Common myeloid progenitor, CD34-positive (primary cell): ENCODE measurements at regions not wholly inside any gene's neighbourhood (a gene's known extent, or its start where the extent isn't known, plus 50 kb on each side); places are given as distances from the start of the nearest gene placed in this dataset.
A peak's percentile ranks its signal among the peaks of the same experiment; 100 is the strongest.

Experiments
- CTCF ChIA-PET: fragments of 350-600 bp; sonication (Branson Sonifier 250); formaldehyde crosslinking; loops from one replicate; lab custom pipeline; 2021; ENCODE audit warnings: antibody characterized with exemption; lab: Charles Lee
- POLR2A ChIA-PET: fragments of 350-600 bp; sonication (Branson Sonifier 250); formaldehyde crosslinking; loops from one replicate; lab custom pipeline; 2021; ENCODE audit warnings: antibody characterized with exemption; lab: Charles Lee
- DNase-seq, 3 donors: peaks; one replicate each; pipeline versions ENCODE4 v3.0.0 to v3.0.0-alpha.2; 2013
- H3K27ac ChIP-seq, 2 experiments: 1 replicate in 1 of 2; 2 replicates in 1 of 2; pipeline ENCODE4 v1.7.0; 2013; ENCODE audit warnings: inconsistent platforms in 2 of 2, low read length in 2 of 2, mild to moderate bottlenecking in 2 of 2, low read depth in 1 of 2, moderate library complexity in 1 of 2; ENCODE audit not compliant: severe bottlenecking in 2 of 2, insufficient read depth in 1 of 2, poor library complexity in 1 of 2
- H3K27me3 ChIP-seq, 5 experiments: replicated peaks in 2 of 5; 1 replicate in 3 of 5; 2 replicates in 2 of 5; pipeline versions ENCODE4 v1.6.1 to v1.7.0; 2013; ENCODE audit warnings: low read length in 4 of 5, mild to moderate bottlenecking in 2 of 5, moderate library complexity in 2 of 5, inconsistent platforms in 1 of 5; ENCODE audit not compliant: insufficient read depth in 5 of 5, control insufficient read depth in 4 of 5
- H3K36me3 ChIP-seq, 4 experiments: 1 replicate in 2 of 4; 2 replicates in 2 of 4; pipeline versions ENCODE4 v1.6.1 to v1.7.0; 2013; ENCODE audit warnings: low read length in 3 of 4, control low read depth in 1 of 4, mild to moderate bottlenecking in 1 of 4; ENCODE audit not compliant: control insufficient read depth in 4 of 4, insufficient read depth in 4 of 4
- H3K4me1 ChIP-seq, 4 experiments: 1 replicate in 3 of 4; 2 replicates in 1 of 4; pipeline versions ENCODE4 v1.6.1 to v1.7.1; 2013; ENCODE audit warnings: low read length in 3 of 4, mild to moderate bottlenecking in 3 of 4, control low read depth in 1 of 4, inconsistent platforms in 1 of 4, moderate library complexity in 1 of 4; ENCODE audit not compliant: control insufficient read depth in 4 of 4, insufficient read depth in 4 of 4; ENCODE audit errors: control extremely low read depth in 1 of 4
- H3K4me3 ChIP-seq, 7 experiments: 1 replicate in 4 of 7; 2 replicates in 3 of 7; pipeline versions ENCODE4 v1.5.1 to v1.7.0; 2013; ENCODE audit warnings: mild to moderate bottlenecking in 7 of 7, low read length in 6 of 7, moderate library complexity in 6 of 7, inconsistent platforms in 2 of 7, low read depth in 2 of 7, control low read depth in 1 of 7; ENCODE audit not compliant: insufficient read depth in 4 of 7, control insufficient read depth in 1 of 7; ENCODE audit errors: extremely low read depth in 1 of 7
- H3K9me3 ChIP-seq, 5 experiments: 1 replicate in 4 of 5; 2 replicates in 1 of 5; pipeline versions ENCODE4 v1.6.1 to v1.7.1; 2013; ENCODE audit warnings: low read length in 4 of 5, mild to moderate bottlenecking in 2 of 5, inconsistent platforms in 1 of 5, low read depth in 1 of 5, moderate library complexity in 1 of 5; ENCODE audit not compliant: control insufficient read depth in 4 of 5, insufficient read depth in 2 of 5; ENCODE audit errors: control extremely low read depth in 1 of 5
- WGBS: methylation state at CpG from one replicate; pipeline ENCODE4 v1.1.5; 2013; ENCODE audit not compliant: insufficient coverage; 5-methylcytosine and 5-hydroxymethylcytosine counted together

- Histone ChIP-seq H3K27ac (no peak overlapping the region), H3K4me3 (no peak overlapping the region), H3K9me3 (peaks cover 0 to 9% (median 3%) of the 10 kb centered on the region in 5 experiments), H3K4me1 (peaks cover 9 to 19% (median 13%) of the 10 kb centered on the region in 4 experiments), H3K36me3 (no peaks in the 10 kb centered on the region), H3K27me3 (no peaks in the 10 kb centered on the region)
- DNase-seq, result no peak
- WGBS, result 83% methylated on average over 1 of the region's 5 CpGs
- CTCF ChIA-PET, result interaction anchor here (0.9 to 1.0 kb wide), 2 partner anchors 11 to 16 kb away, joined by 3 to 5 read pairs; no protein-coding TSS in a partner anchor
- POLR2A ChIA-PET, result no interaction called here
Measured at GRCh38 chr3:23656199-23656598, 149.6 kb upstream of the UBE2E1 start.

- Histone ChIP-seq H3K4me1 (peaks cover 9 to 19% (median 13%) of the 10 kb centered on the region in 4 experiments), H3K27me3 (no peaks in the 10 kb centered on the region), H3K27ac (no peak overlapping the region), H3K36me3 (no peaks in the 10 kb centered on the region), H3K4me3 (no peak overlapping the region), H3K9me3 (peaks cover 0 to 9% (median 3%) of the 10 kb centered on the region in 5 experiments)
- 97% methylated on average over 3 of the region's 5 CpGs for WGBS
- ChIA-PET CTCF (interaction anchor here (0.9 to 1.0 kb wide), 2 partner anchors 10 to 17 kb away, joined by 3 to 5 read pairs; no protein-coding TSS in a partner anchor), POLR2A (no interaction called here)
- no peak for DNase-seq
Measured at GRCh38 chr3:23656821-23657220, 148.9 kb upstream of the UBE2E1 start.

GRCh38 chr3:23657647-23658046 is 148.1 kb upstream of the UBE2E1 start:
- no peak for DNase-seq
- H3K27ac ChIP-seq, result no peak overlapping the region
- H3K9me3 ChIP-seq, result peaks cover 0 to 9% (median 3%) of the 10 kb centered on the region in 5 experiments
- H3K4me1 ChIP-seq, result peaks cover 12 to 26% (median 15%) of the 10 kb centered on the region in 4 experiments
- ChIA-PET CTCF (interaction anchor here (1.4 kb wide), 1 partner anchor 28 kb away, joined by 3 read pairs; no protein-coding TSS in a partner anchor), POLR2A (no interaction called here)
- H3K36me3 ChIP-seq, result no peaks in the 10 kb centered on the region
- H3K4me3 ChIP-seq, result no peak overlapping the region
- WGBS, result 100% methylated on average over 2 of the region's 3 CpGs
- H3K27me3 ChIP-seq, result no peaks in the 10 kb centered on the region

GRCh38 chr3:23659274-23659673 is 146.5 kb upstream of the UBE2E1 start:
- POLR2A ChIA-PET, result no interaction called here
- no peaks in the 10 kb centered on the region for H3K36me3 ChIP-seq
- H3K9me3 ChIP-seq, result peaks cover 0 to 9% (median 3%) of the 10 kb centered on the region in 5 experiments
- WGBS, result 43% methylated on average over 5 of the region's 8 CpGs
- peak overlapping the region in 1 of 2 experiments; percentile 37 for H3K27ac ChIP-seq
- peak; percentile 12 to 59 (median 49) for DNase-seq
- CTCF ChIA-PET, result interaction anchor here (1.0 kb wide), 1 partner anchor 19 kb away, joined by 3 read pairs; no protein-coding TSS in a partner anchor
- peaks cover 12 to 22% (median 15%) of the 10 kb centered on the region in 4 experiments for H3K4me1 ChIP-seq
- peak overlapping the region in 2 of 7 experiments; percentile 25 to 42 for H3K4me3 ChIP-seq
- no peaks in the 10 kb centered on the region for H3K27me3 ChIP-seq

- Histone ChIP-seq H3K36me3 (no peaks in the 10 kb centered on the region), H3K4me3 (no peak overlapping the region), H3K27me3 (no peaks in the 10 kb centered on the region), H3K9me3 (peaks cover 0 to 9% (median 3%) of the 10 kb centered on the region in 5 experiments), H3K27ac (no peak overlapping the region), H3K4me1 (peaks cover 12 to 22% (median 13%) of the 10 kb centered on the region in 4 experiments)
- ChIA-PET CTCF (interaction anchor here (1.0 to 1.2 kb wide), 2 partner anchors 20 to 49 kb away, joined by 3 to 4 read pairs; no protein-coding TSS in a partner anchor), POLR2A (no interaction called here)
- no peak for DNase-seq
- 96% methylated on average over 3 of the region's 5 CpGs for WGBS
Measured at GRCh38 chr3:23659840-23660430, 145.8 kb upstream of the UBE2E1 start.

- 81% methylated on average over 8 of the region's 9 CpGs for WGBS
- CTCF ChIA-PET, result interaction anchor here (0.8 to 1.7 kb wide), 2 partner anchors 13 to 17 kb away, joined by 3 to 5 read pairs; no protein-coding TSS in a partner anchor
- H3K4me1 ChIP-seq, result peaks cover 12 to 22% (median 13%) of the 10 kb centered on the region in 4 experiments
Measured at GRCh38 chr3:23662079-23662617, 143.6 kb upstream of the UBE2E1 start.

GRCh38 chr3:23663246-23663645 is 142.5 kb upstream of the UBE2E1 start:
- ChIA-PET POLR2A (no interaction called here), CTCF (interaction anchor here (1.7 kb wide), 1 partner anchor 16 kb away, joined by 5 read pairs; no protein-coding TSS in a partner anchor)
- 100% methylated on average over 2 of the region's 3 CpGs for WGBS
- H3K4me3 ChIP-seq, result no peak overlapping the region
- DNase-seq, result no peak
- no peak overlapping the region for H3K27ac ChIP-seq
- H3K4me1 ChIP-seq, result peaks cover 12 to 22% (median 13%) of the 10 kb centered on the region in 4 experiments
- no peaks in the 10 kb centered on the region for H3K9me3 ChIP-seq
- H3K36me3 ChIP-seq, result no peaks in the 10 kb centered on the region
- no peaks in the 10 kb centered on the region for H3K27me3 ChIP-seq

More at GRCh38 chr3:23662079-23662617, 143.6 kb upstream of the UBE2E1 start:
- POLR2A ChIA-PET, result interaction anchor here (0.6 kb wide), 1 partner anchor 59 kb away, joined by 4 read pairs; no protein-coding TSS in a partner anchor
- H3K9me3 ChIP-seq, result no peaks in the 10 kb centered on the region
- no peak overlapping the region for H3K27ac ChIP-seq
- no peaks in the 10 kb centered on the region for H3K36me3 ChIP-seq
- no peak overlapping the region for H3K4me3 ChIP-seq
- H3K27me3 ChIP-seq, result no peaks in the 10 kb centered on the region
- DNase-seq, result peak in 2 of 3 donors; percentile 32 to 38
